Karpas-422 (cell line): ENCODE measurements at regions not wholly inside any gene's neighbourhood (a gene's known extent, or its start where the extent isn't known, plus 50 kb on each side); places are given as distances from the start of the nearest gene placed in this dataset.

Source experiments
- DNase-seq: peaks from one replicate; pipeline ENCODE4 v3.0.0-alpha.2; 2015
- H2AFZ ChIP-seq: fragments of 200-600 bp; sonication (generic); 2 replicates; pipeline ENCODE4 v1.6.1; 2014; ENCODE audit warnings: antibody characterized with exemption, low read length, mixed read lengths
- H3K27ac ChIP-seq: fragments of 200-600 bp; sonication (generic); 2 replicates; pipeline ENCODE4 v1.5.1; 2014; ENCODE audit warnings: mild to moderate bottlenecking, low read length, moderate library complexity
- H3K27me3 ChIP-seq: fragments of 200-600 bp; sonication (generic); 2 replicates; pipeline ENCODE4 v1.6.1; 2014; ENCODE audit warnings: low read length, mixed read lengths
- H3K36me3 ChIP-seq: fragments of 200-600 bp; sonication (generic); 2 replicates; pipeline ENCODE4 v1.6.1; 2014; ENCODE audit warnings: low read length, mixed read lengths; ENCODE audit not compliant: insufficient read depth
- H3K4me1 ChIP-seq: fragments of 200-600 bp; sonication (generic); 2 replicates; pipeline ENCODE4 v1.6.1; 2014; ENCODE audit warnings: mild to moderate bottlenecking, low read length, mixed read lengths
- H3K4me2 ChIP-seq: fragments of 200-600 bp; sonication (generic); 2 replicates; pipeline ENCODE4 v1.6.1; 2014; ENCODE audit warnings: low read length, low read depth, mild to moderate bottlenecking; ENCODE audit not compliant: poor library complexity, severe bottlenecking
- H3K4me3 ChIP-seq: fragments of 200-600 bp; sonication (generic); 2 replicates; pipeline ENCODE4 v1.5.1; 2014; ENCODE audit warnings: mild to moderate bottlenecking, antibody characterized with exemption, low read length, mixed read lengths
- H3K79me2 ChIP-seq: fragments of 200-600 bp; sonication (generic); 2 replicates; pipeline ENCODE4 v1.6.1; 2014; ENCODE audit warnings: mild to moderate bottlenecking, low read length, mixed read lengths
- H3K9ac ChIP-seq: fragments of 200-600 bp; sonication (generic); 2 replicates; pipeline ENCODE4 v1.6.0; 2014; ENCODE audit warnings: low read length
- H3K9me2 ChIP-seq: fragments of 200-600 bp; sonication (generic), shearing (Covaris generic); replicated peaks from 2 replicates; pipeline ENCODE4 v1.6.0; 2014; ENCODE audit warnings: mild to moderate bottlenecking, low read length, moderate library complexity; ENCODE audit not compliant: insufficient read depth
- H3K9me3 ChIP-seq: fragments of 300-700, 200-600 bp; sonication (generic); 2 replicates; pipeline ENCODE4 v1.6.1; 2014; ENCODE audit warnings: low read length, mixed read lengths
- H4K20me1 ChIP-seq: fragments of 200-600 bp; sonication (generic); 2 replicates; pipeline ENCODE4 v1.6.1; 2014; ENCODE audit warnings: mild to moderate bottlenecking, antibody characterized with exemption, low read length, low read depth; ENCODE audit not compliant: insufficient read depth

GRCh38 chr14:61988240-61988639, 226.0 kb downstream of the SNAPC1 start:
- Histone ChIP-seq H3K9ac (no peak overlapping the region), H3K4me3 (no peak overlapping the region), H3K36me3 (no peaks in the 10 kb centered on the region), H3K9me2 (0 out of 2 replicates have a peak, but pooled peaks cover 4% of the 10 kb centered on the region), H3K79me2 (no peaks in the 10 kb centered on the region), H3K4me2 (no peak overlapping the region), H3K4me1 (peaks cover 7% of the 10 kb centered on the region), H3K27me3 (no peaks in the 10 kb centered on the region), H4K20me1 (no peaks in the 10 kb centered on the region), H2AFZ (no peak overlapping the region), H3K27ac (no peak overlapping the region), H3K9me3 (no peaks in the 10 kb centered on the region)
- no peak for DNase-seq

- H2AFZ ChIP-seq = no peak overlapping the region
Measured at GRCh38 chr14:61992139-61992538, 229.9 kb downstream of the SNAPC1 start.

DNA sequence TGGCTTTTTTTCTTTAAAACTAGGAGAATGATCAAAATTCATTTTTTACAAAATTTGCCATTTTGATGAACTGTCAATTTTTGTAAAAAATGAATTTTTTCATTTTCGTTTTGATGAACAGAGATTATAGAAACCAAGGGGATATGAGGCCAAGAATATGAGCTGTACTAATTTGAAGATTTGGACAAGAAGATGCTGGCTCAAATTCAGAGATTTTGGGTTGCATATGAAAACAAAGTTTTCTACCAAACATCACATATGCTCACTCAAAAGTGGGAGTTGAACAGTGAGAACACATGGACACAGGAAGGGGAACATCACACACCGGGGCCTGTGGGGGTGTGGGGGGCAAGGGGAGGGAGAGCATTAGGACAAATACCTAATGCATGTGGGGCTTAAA, 230.7 kb downstream of the SNAPC1 start:
- no peak overlapping the region for H3K4me3 ChIP-seq

More at GRCh38 chr14:61992139-61992538, 229.9 kb downstream of the SNAPC1 start:
- Histone ChIP-seq H3K27ac (no peak overlapping the region), H3K4me2 (no peak overlapping the region), H3K9me3 (no peaks in the 10 kb centered on the region), H3K27me3 (no peaks in the 10 kb centered on the region), H3K9me2 (0 out of 2 replicates have a peak, but pooled peaks cover 4% of the 10 kb centered on the region), H3K4me1 (peaks cover 7% of the 10 kb centered on the region), H3K9ac (no peak overlapping the region), H4K20me1 (no peaks in the 10 kb centered on the region), H3K36me3 (no peaks in the 10 kb centered on the region), H3K79me2 (no peaks in the 10 kb centered on the region), H3K4me3 (no peak overlapping the region)
- DNase-seq = no peak

GRCh38 chr14:61994589-61994988, 232.4 kb downstream of the SNAPC1 start:
- DNase-seq = no peak
- Histone ChIP-seq H3K4me1 (peaks cover 7% of the 10 kb centered on the region), H3K36me3 (no peaks in the 10 kb centered on the region), H3K4me3 (no peak overlapping the region), H3K9me2 (no peaks in the 10 kb centered on the region), H3K9ac (no peak overlapping the region), H2AFZ (no peak overlapping the region), H3K27me3 (no peaks in the 10 kb centered on the region), H3K79me2 (no peaks in the 10 kb centered on the region), H3K27ac (no peak overlapping the region), H3K4me2 (no peak overlapping the region), H4K20me1 (no peaks in the 10 kb centered on the region), H3K9me3 (no peaks in the 10 kb centered on the region)

More for the DNA sequence above, 230.7 kb downstream of the SNAPC1 start:
- Histone ChIP-seq H3K4me2 (no peak overlapping the region), H3K36me3 (no peaks in the 10 kb centered on the region), H4K20me1 (no peaks in the 10 kb centered on the region), H3K79me2 (no peaks in the 10 kb centered on the region), H3K27ac (no peak overlapping the region), H3K27me3 (no peaks in the 10 kb centered on the region), H3K9me2 (no peaks in the 10 kb centered on the region), H3K9me3 (no peaks in the 10 kb centered on the region), H3K4me1 (peaks cover 7% of the 10 kb centered on the region), H3K9ac (no peak overlapping the region), H2AFZ (no peak overlapping the region)
- no peak for DNase-seq

- H3K79me2 ChIP-seq = no peaks in the 10 kb centered on the region
- no peak overlapping the region for H3K9ac ChIP-seq
- H3K4me2 ChIP-seq = no peak overlapping the region
- no peak for DNase-seq
- no peaks in the 10 kb centered on the region for H3K36me3 ChIP-seq
- no peak overlapping the region for H3K27ac ChIP-seq
- no peak overlapping the region for H3K4me3 ChIP-seq
- H3K4me1 ChIP-seq = no peaks in the 10 kb centered on the region
- H3K9me2 ChIP-seq = no peaks in the 10 kb centered on the region
- no peaks in the 10 kb centered on the region for H3K27me3 ChIP-seq
- H4K20me1 ChIP-seq = no peaks in the 10 kb centered on the region
- H3K9me3 ChIP-seq = no peaks in the 10 kb centered on the region
- no peak overlapping the region for H2AFZ ChIP-seq
Measured at GRCh38 chr14:61996753-61997152, 234.5 kb downstream of the SNAPC1 start.

DNA sequence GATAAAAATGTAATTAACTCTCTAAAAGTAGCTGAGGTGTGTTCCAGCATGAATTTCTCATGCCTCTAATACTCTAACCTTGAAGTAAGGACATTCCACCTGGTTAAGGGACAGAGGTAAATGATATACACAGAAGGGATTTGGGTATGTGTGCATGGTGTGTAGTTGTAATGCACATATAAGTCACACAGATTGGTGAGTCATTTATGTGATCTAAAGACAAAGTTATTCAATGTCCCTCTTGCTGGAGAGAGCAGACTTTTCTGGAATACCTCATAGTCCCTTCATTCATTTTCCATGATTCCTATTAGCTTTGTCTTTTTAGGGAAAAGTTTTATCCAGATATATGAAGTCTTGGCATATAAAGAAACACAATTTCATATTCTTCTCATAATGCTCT, 234.9 kb downstream of the SNAPC1 start:
- Histone ChIP-seq H3K4me1 (no peaks in the 10 kb centered on the region), H3K27me3 (no peaks in the 10 kb centered on the region), H4K20me1 (no peaks in the 10 kb centered on the region), H3K27ac (no peak overlapping the region), H3K9me3 (no peaks in the 10 kb centered on the region), H3K9me2 (no peaks in the 10 kb centered on the region), H3K4me2 (no peak overlapping the region), H3K36me3 (no peaks in the 10 kb centered on the region), H2AFZ (no peak overlapping the region), H3K9ac (no peak overlapping the region), H3K4me3 (no peak overlapping the region), H3K79me2 (no peaks in the 10 kb centered on the region)
- DNase-seq = no peak

DNA sequence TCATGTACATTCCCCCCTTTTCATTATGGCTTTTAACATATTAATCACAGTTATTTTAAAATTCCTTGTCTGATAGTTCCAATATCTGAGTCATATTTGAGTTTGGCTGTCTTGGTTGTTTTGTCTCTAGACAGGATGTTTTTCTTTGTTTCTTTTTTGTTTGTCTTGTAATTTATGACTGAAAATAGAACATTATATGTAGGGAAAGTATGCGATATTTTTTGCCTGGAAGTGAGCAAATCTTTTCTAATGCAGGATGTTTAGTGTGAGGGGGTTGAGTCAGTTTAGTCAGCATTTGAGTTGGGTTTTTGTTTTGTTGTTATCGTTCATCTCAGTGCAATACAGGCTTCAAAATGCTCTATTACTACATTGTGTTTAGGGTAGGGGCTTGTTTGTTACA, 239.7 kb downstream of the SNAPC1 start:
- H3K27ac ChIP-seq = no peak overlapping the region
- no peak overlapping the region for H3K9ac ChIP-seq
- no peak overlapping the region for H3K4me2 ChIP-seq
- no peak overlapping the region for H2AFZ ChIP-seq
- no peaks in the 10 kb centered on the region for H3K27me3 ChIP-seq
- no peaks in the 10 kb centered on the region for H3K9me3 ChIP-seq
- H3K9me2 ChIP-seq = no peaks in the 10 kb centered on the region
- H3K79me2 ChIP-seq = no peaks in the 10 kb centered on the region
- no peaks in the 10 kb centered on the region for H4K20me1 ChIP-seq
- no peak for DNase-seq
- no peaks in the 10 kb centered on the region for H3K4me1 ChIP-seq
- no peaks in the 10 kb centered on the region; the same call in 1 of the 2 replicates for H3K36me3 ChIP-seq
- H3K4me3 ChIP-seq = no peak overlapping the region

DNA sequence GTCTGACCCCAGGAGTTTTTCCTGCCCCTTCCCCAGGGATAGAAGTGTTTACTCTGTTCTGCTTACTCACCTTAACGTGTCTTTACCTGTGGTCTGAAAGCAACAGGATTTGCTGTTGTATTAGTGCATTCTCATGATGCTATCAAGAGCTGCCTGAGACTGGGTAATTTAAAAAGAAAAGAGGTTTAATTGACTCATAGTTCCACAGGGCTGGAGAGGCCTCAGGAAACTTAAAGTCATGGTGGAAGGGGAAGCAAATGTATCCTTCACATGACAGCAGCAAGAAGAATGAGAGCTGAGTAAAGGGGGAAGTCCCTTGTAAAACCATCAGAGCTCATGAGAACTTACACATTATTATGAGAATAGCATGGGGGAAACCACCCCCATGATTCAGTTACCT, 240.4 kb downstream of the SNAPC1 start:
- Histone ChIP-seq H3K4me2 (no peak overlapping the region), H3K4me1 (no peaks in the 10 kb centered on the region), H3K9me3 (no peaks in the 10 kb centered on the region), H3K79me2 (no peaks in the 10 kb centered on the region), H3K27me3 (no peaks in the 10 kb centered on the region), H3K9me2 (no peaks in the 10 kb centered on the region), H3K27ac (no peak overlapping the region), H3K36me3 (no peaks in the 10 kb centered on the region; the same call in 1 of the 2 replicates), H3K9ac (no peak overlapping the region), H2AFZ (no peak overlapping the region), H4K20me1 (no peaks in the 10 kb centered on the region), H3K4me3 (no peak overlapping the region)
- no peak for DNase-seq

GRCh38 chr14:62003701-62004100, 241.5 kb downstream of the SNAPC1 start:
- Histone ChIP-seq H3K36me3 (no peaks in the 10 kb centered on the region; the same call in 1 of the 2 replicates), H3K4me3 (no peak overlapping the region), H3K9me2 (no peaks in the 10 kb centered on the region), H2AFZ (no peak overlapping the region), H3K27me3 (no peaks in the 10 kb centered on the region), H3K4me1 (peaks cover 4% of the 10 kb centered on the region; the same call in 1 of the 2 replicates), H4K20me1 (no peaks in the 10 kb centered on the region), H3K4me2 (no peak overlapping the region), H3K9me3 (no peaks in the 10 kb centered on the region), H3K79me2 (no peaks in the 10 kb centered on the region), H3K27ac (no peak overlapping the region), H3K9ac (no peak overlapping the region)
- no peak for DNase-seq
